ENCODE measurements at regions not wholly inside any gene's neighbourhood (a gene's known extent, or its start where the extent isn't known, plus 50 kb on each side); places are given as distances from the start of the nearest gene placed in this dataset.

GRCh38 chr3:150165396-150166094 lies 194.8 kb upstream of the PFN2 start:
- Histone ChIP-seq H3K4me1 (ENCODE audit: control insufficient read depth, insufficient read depth, low read length) (no peaks in the 10 kb centered on the region; the same call in 1 of the 2 replicates), H2AK9ac (replicated peaks; ENCODE audit: low read depth, low read length, poor library complexity) (no peak overlapping the region), H4K5ac (ENCODE audit: low read depth, low read length) (no peak overlapping the region), H3K56ac (ENCODE audit: extremely low read depth, insufficient read depth, low read length) (no peak overlapping the region), H2AFZ (replicated peaks; ENCODE audit: low read length, poor library complexity) (no peak overlapping the region), H3K23ac (ENCODE audit: low read depth, low read length) (no peak overlapping the region), H2BK20ac (ENCODE audit: low read depth, low read length) (no peak overlapping the region), H3K4me3 (ENCODE audit: insufficient read depth, low read depth, low read length) (no peak overlapping the region), H3K9ac (ENCODE audit: low read depth, low read length) (no peak overlapping the region), H3K36me3 (ENCODE audit: control insufficient read depth, insufficient read depth, low read length) (no peaks in the 10 kb centered on the region), H4K8ac (ENCODE audit: low read depth in 2 of 2, low read length in 2 of 2) (no peak overlapping the region), H3K9me1 (ENCODE audit: insufficient read depth, low read length) (no peaks in the 10 kb centered on the region), H2BK5ac (ENCODE audit: low read depth, low read length, poor library complexity, severe bottlenecking) (no peak overlapping the region), H3K18ac (ENCODE audit: low read depth, low read length) (no peak overlapping the region), H4K20me1 (ENCODE audit: insufficient read depth, low read length) (no peaks in the 10 kb centered on the region), H2AK5ac (ENCODE audit: low read depth, low read length) (no peak overlapping the region), H3K27ac (ENCODE audit: insufficient read depth, low read length) (no peak overlapping the region), H3K79me1 (ENCODE audit: low read depth in 1 of 2, low read length in 2 of 2) (no peaks in the 10 kb centered on the region), H3K14ac (replicated peaks; ENCODE audit: low read depth, low read length) (no peak overlapping the region), H4K91ac (ENCODE audit: insufficient read depth, low read depth, low read length) (no peak overlapping the region), H3K27me3 (ENCODE audit: control insufficient read depth, insufficient read depth, low read length) (no peaks in the 10 kb centered on the region), H3K4ac (ENCODE audit: low read depth, low read length) (no peak overlapping the region), H3K4me2 (ENCODE audit: low read depth, low read length) (no peak overlapping the region), H2BK15ac (ENCODE audit: low read depth, low read length) (no peak overlapping the region), H3K9me3 (ENCODE audit: control insufficient read depth, insufficient read depth, low read length) (no peaks in the 10 kb centered on the region), H2BK120ac (ENCODE audit: low read depth, low read length) (no peak overlapping the region)
- ATAC-seq (ENCODE audit: low read depth): no peak
- ChIA-PET CTCF (no interaction called here), POLR2A (ENCODE audit: unreplicated experiment) (interaction anchor here (0.5 kb wide), 1 partner anchor 195 kb away, joined by 3 read pairs; no protein-coding TSS in a partner anchor)
- dilution Hi-C loops (cut with HindIII; ENCODE audit: low sequenced_read_pairs, unreplicated experiment) (no loop called here), intact Hi-C loops (cut with micrococcal nuclease) (no loop called here), in situ Hi-C loops (cut with MboI; ENCODE audit: low sequenced_read_pairs) (no loop called here)
- no TSS peak for BruUV-seq (replicated peaks)
- DNase-seq: no peak
- no peak for TF ChIP-seq CEBPB (IDR thresholded peaks at IDR 0.05; ENCODE audit: low read depth, low read length)
- no peak for TF ChIP-seq MAZ (IDR thresholded peaks at IDR 0.05; ENCODE audit: borderline replicate concordance, low read depth, low read length)
- no peak for TF ChIP-seq FOS (IDR thresholded peaks at IDR 0.05; ENCODE audit: low read depth, low read length)

Measured in IMR-90 (cell line).